Type B pancreatic cell (in vitro differentiated cells): ENCODE measurements at regions not wholly inside any gene's neighbourhood (a gene's known extent, or its start where the extent isn't known, plus 50 kb on each side); places are given as distances from the start of the nearest gene placed in this dataset.

ENCODE experiments used
- DNase-seq: peaks from one replicate; pipeline ENCODE4 v3.0.0; 2021; ENCODE audit warnings: mixed read lengths; ENCODE audit not compliant: unreplicated experiment; ENCODE audit errors: extremely low spot score
- H3K27ac Mint-ChIP-seq: 2 replicates; pipeline ENCODE4 v1.8.0; 2021; ENCODE audit warnings: mild to moderate bottlenecking, mixed read lengths
- H3K27me3 Mint-ChIP-seq: 2 replicates; pipeline ENCODE4 v1.8.0; 2021; ENCODE audit warnings: mixed read lengths
- H3K36me3 Mint-ChIP-seq: 2 replicates; pipeline ENCODE4 v1.8.0; 2021; ENCODE audit warnings: mixed read lengths
- H3K4me1 Mint-ChIP-seq: one replicate; pipeline ENCODE4 v1.8.0; 2021; ENCODE audit warnings: mixed read lengths; ENCODE audit not compliant: unreplicated experiment
- H3K4me3 Mint-ChIP-seq: 2 replicates; pipeline ENCODE4 v1.8.0; 2021; ENCODE audit warnings: mild to moderate bottlenecking, mixed read lengths
- H3K9me3 Mint-ChIP-seq: 2 replicates; pipeline ENCODE4 v1.8.0; 2021; ENCODE audit warnings: mixed read lengths
- CTCF ChIP-seq: fragments of 200-600 bp; sonication (generic); conservative IDR thresholded peaks from 2 replicates; pipeline ENCODE4 v1.5.0; 2021; ENCODE audit warnings: antibody characterized with exemption, mild to moderate bottlenecking

- Mint-ChIP-seq H3K27me3 (no peaks in the 10 kb centered on the region), H3K9me3 (no peaks in the 10 kb centered on the region), H3K36me3 (no peaks in the 10 kb centered on the region), H3K4me1 (no peaks in the 10 kb centered on the region), H3K27ac (no peak overlapping the region), H3K4me3 (no peak overlapping the region)
- TF ChIP-seq CTCF, result no peak
- DNase-seq, result no peak
Observed at GRCh38 chr2:212709280-212709679, 170.7 kb upstream of the ERBB4 start.

GRCh38 chr2:212708355-212708754 lies 169.8 kb upstream of the ERBB4 start:
- Mint-ChIP-seq H3K4me1 (no peaks in the 10 kb centered on the region), H3K36me3 (no peaks in the 10 kb centered on the region), H3K4me3 (no peak overlapping the region), H3K27ac (no peak overlapping the region), H3K9me3 (no peaks in the 10 kb centered on the region), H3K27me3 (no peaks in the 10 kb centered on the region)
- TF ChIP-seq CTCF, result no peak
- DNase-seq, result no peak

- Mint-ChIP-seq H3K9me3 (no peaks in the 10 kb centered on the region), H3K36me3 (no peaks in the 10 kb centered on the region), H3K27ac (no peak overlapping the region), H3K4me3 (no peak overlapping the region), H3K27me3 (no peaks in the 10 kb centered on the region), H3K4me1 (no peaks in the 10 kb centered on the region)
- TF ChIP-seq CTCF, result no peak
- DNase-seq, result no peak
Observed at GRCh38 chr2:212695426-212695825, 156.8 kb upstream of the ERBB4 start.

- Mint-ChIP-seq H3K4me3 (no peak overlapping the region), H3K36me3 (no peaks in the 10 kb centered on the region), H3K9me3 (no peaks in the 10 kb centered on the region), H3K27me3 (no peaks in the 10 kb centered on the region), H3K4me1 (no peaks in the 10 kb centered on the region), H3K27ac (no peak overlapping the region)
- no peak for DNase-seq
- TF ChIP-seq CTCF, result no peak
Observed at GRCh38 chr2:212694398-212694797, 155.8 kb upstream of the ERBB4 start.

GRCh38 chr2:212692466-212692865 lies 153.9 kb upstream of the ERBB4 start:
- DNase-seq, result no peak
- H3K4me1 Mint-ChIP-seq, result no peaks in the 10 kb centered on the region
- H3K4me3 Mint-ChIP-seq, result no peak overlapping the region
- H3K27ac Mint-ChIP-seq, result no peak overlapping the region
- no peaks in the 10 kb centered on the region for H3K9me3 Mint-ChIP-seq
- H3K36me3 Mint-ChIP-seq, result no peaks in the 10 kb centered on the region
- H3K27me3 Mint-ChIP-seq, result no peaks in the 10 kb centered on the region
- no peak for TF ChIP-seq CTCF

GRCh38 chr2:212686285-212686895 lies 147.8 kb upstream of the ERBB4 start:
- Mint-ChIP-seq H3K9me3 (no peaks in the 10 kb centered on the region), H3K27ac (peak overlapping the region; percentile 61), H3K4me3 (peak overlapping the region; percentile 73), H3K4me1 (peaks cover 4% of the 10 kb centered on the region), H3K27me3 (no peaks in the 10 kb centered on the region), H3K36me3 (no peaks in the 10 kb centered on the region)
- DNase-seq, result no peak
- TF ChIP-seq CTCF, result peak; percentile 98
